Loucy (cell line): ENCODE measurements at regions not wholly inside any gene's neighbourhood (a gene's known extent, or its start where the extent isn't known, plus 50 kb on each side); places are given as distances from the start of the nearest gene placed in this dataset.

Experiments used
- EZH2phosphoT487 ChIP-seq: fragments of 200-600 bp; IDR thresholded peaks from 2 replicates; pipeline ENCODE4 v1.6.1; 2018; ENCODE audit warnings: antibody characterized with exemption, mild to moderate bottlenecking, moderate library complexity, borderline replicate concordance
- TF ChIP-seq, protein P1 (sequence below): fragments of 200-600 bp; sonication (generic); conservative IDR thresholded peaks from 2 replicates; pipeline ENCODE4 v1.5.1; 2014; ENCODE audit warnings: mild to moderate bottlenecking, antibody characterized with exemption, low read length

DNA sequence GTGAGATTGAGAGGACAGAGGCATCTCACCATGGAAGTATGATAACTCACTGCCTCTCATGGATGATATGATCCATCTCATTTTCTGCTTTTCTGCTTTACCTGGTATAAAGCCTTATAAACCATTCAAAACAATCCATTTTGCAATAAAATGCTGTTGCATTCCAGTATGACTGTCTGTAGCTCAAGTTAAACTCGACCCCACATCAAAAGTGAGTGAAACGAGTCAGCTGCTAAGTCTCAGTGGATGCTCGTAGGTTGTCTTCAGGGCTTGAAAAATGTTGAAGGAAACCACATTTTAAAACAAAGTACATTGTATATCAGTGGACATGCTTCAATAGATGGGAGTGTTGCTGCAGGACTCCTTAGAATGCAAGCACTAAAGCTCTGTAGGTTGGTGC lies 839.0 kb downstream of the TUSC7 start:
- TF ChIP-seq, protein P1, sequence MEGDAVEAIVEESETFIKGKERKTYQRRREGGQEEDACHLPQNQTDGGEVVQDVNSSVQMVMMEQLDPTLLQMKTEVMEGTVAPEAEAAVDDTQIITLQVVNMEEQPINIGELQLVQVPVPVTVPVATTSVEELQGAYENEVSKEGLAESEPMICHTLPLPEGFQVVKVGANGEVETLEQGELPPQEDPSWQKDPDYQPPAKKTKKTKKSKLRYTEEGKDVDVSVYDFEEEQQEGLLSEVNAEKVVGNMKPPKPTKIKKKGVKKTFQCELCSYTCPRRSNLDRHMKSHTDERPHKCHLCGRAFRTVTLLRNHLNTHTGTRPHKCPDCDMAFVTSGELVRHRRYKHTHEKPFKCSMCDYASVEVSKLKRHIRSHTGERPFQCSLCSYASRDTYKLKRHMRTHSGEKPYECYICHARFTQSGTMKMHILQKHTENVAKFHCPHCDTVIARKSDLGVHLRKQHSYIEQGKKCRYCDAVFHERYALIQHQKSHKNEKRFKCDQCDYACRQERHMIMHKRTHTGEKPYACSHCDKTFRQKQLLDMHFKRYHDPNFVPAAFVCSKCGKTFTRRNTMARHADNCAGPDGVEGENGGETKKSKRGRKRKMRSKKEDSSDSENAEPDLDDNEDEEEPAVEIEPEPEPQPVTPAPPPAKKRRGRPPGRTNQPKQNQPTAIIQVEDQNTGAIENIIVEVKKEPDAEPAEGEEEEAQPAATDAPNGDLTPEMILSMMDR = no peak
- TF ChIP-seq EZH2phosphoT487 = no peak
